K562 (cell line): ENCODE measurements at regions not wholly inside any gene's neighbourhood (a gene's known extent, or its start where the extent isn't known, plus 50 kb on each side); places are given as distances from the start of the nearest gene placed in this dataset.

Experiments used
- CHAMP1 ChIP-seq: fragments of 450-650 bp; IDR thresholded peaks from 2 replicates; pipeline ENCODE4 v1.6.1; 2016; ENCODE audit warnings: mild to moderate bottlenecking
- ETV5 ChIP-seq: sonication (generic); formaldehyde crosslinking; IDR thresholded peaks from 2 replicates; pipeline ENCODE4 v1.4.0; 2020; ENCODE audit warnings: low read depth, mild to moderate bottlenecking, missing genetic modification reagents
- REST ChIP-seq, 2 experiments: fragments of 450-650 bp; formaldehyde crosslinking in 1 of 2; IDR thresholded peaks; 2 replicates each; pipeline versions ENCODE4 v1.4.0 to v1.6.1; 2014 to 2020; ENCODE audit warnings: mild to moderate bottlenecking in 2 of 2, borderline replicate concordance in 1 of 2, low read depth in 1 of 2
- ZNF232 ChIP-seq: sonication (generic); formaldehyde crosslinking; IDR thresholded peaks from 2 replicates; pipeline ENCODE4 v1.8.0; 2022; ENCODE audit warnings: mild to moderate bottlenecking, missing genetic modification reagents
- ZNF511 ChIP-seq: sonication (generic); formaldehyde crosslinking; IDR thresholded peaks from 2 replicates; pipeline ENCODE4 v1.8.0; 2022; ENCODE audit warnings: mild to moderate bottlenecking, missing genetic modification reagents
- ZNF830 ChIP-seq: fragments of 250-450 bp; sonication (Bioruptor Pico); IDR thresholded peaks from 2 replicates; pipeline ENCODE4 v1.5.0; 2021; ENCODE audit warnings: mild to moderate bottlenecking
- TF ChIP-seq, protein P1 (sequence below): sonication (generic); formaldehyde crosslinking; IDR thresholded peaks from 2 replicates; pipeline ENCODE4 v1.8.1; 2023; ENCODE audit warnings: missing genetic modification reagents, mild to moderate bottlenecking, borderline replicate concordance
- TF ChIP-seq, protein P2 (sequence below), 2 experiments: IDR thresholded peaks in 1 of 2; conservative IDR thresholded peaks in 1 of 2; 2 replicates each; pipeline ENCODE4 v1.6.1; 2016; ENCODE audit warnings: low read depth in 2 of 2, mild to moderate bottlenecking in 1 of 2, missing compliant biosample characterization in 1 of 2, missing genetic modification characterization in 1 of 2, moderate library complexity in 1 of 2

DNA sequence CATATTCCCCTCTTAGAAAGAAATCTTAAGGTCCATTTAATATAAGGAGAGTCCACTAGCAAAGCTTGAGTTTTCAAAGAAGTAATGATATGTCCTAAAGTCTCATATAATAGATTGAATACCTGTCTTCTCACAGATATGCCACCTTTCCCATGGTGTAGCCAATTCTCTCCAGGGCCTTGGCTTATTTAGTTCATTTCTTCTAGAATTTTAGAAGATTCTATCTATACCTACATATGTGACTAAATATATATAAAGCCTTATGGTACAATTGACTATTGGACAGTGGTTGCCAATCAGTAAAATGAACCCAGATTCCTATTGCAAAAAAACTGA, 370.7 kb upstream of the MAF start (continued):
- TF ChIP-seq CHAMP1: no peak
- TF ChIP-seq, protein P1, sequence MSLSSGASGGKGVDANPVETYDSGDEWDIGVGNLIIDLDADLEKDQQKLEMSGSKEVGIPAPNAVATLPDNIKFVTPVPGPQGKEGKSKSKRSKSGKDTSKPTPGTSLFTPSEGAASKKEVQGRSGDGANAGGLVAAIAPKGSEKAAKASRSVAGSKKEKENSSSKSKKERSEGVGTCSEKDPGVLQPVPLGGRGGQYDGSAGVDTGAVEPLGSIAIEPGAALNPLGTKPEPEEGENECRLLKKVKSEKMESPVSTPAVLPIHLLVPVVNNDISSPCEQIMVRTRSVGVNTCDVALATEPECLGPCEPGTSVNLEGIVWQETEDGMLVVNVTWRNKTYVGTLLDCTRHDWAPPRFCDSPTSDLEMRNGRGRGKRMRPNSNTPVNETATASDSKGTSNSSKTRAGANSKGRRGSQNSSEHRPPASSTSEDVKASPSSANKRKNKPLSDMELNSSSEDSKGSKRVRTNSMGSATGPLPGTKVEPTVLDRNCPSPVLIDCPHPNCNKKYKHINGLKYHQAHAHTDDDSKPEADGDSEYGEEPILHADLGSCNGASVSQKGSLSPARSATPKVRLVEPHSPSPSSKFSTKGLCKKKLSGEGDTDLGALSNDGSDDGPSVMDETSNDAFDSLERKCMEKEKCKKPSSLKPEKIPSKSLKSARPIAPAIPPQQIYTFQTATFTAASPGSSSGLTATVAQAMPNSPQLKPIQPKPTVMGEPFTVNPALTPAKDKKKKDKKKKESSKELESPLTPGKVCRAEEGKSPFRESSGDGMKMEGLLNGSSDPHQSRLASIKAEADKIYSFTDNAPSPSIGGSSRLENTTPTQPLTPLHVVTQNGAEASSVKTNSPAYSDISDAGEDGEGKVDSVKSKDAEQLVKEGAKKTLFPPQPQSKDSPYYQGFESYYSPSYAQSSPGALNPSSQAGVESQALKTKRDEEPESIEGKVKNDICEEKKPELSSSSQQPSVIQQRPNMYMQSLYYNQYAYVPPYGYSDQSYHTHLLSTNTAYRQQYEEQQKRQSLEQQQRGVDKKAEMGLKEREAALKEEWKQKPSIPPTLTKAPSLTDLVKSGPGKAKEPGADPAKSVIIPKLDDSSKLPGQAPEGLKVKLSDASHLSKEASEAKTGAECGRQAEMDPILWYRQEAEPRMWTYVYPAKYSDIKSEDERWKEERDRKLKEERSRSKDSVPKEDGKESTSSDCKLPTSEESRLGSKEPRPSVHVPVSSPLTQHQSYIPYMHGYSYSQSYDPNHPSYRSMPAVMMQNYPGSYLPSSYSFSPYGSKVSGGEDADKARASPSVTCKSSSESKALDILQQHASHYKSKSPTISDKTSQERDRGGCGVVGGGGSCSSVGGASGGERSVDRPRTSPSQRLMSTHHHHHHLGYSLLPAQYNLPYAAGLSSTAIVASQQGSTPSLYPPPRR: no peak
- TF ChIP-seq, protein P2, sequence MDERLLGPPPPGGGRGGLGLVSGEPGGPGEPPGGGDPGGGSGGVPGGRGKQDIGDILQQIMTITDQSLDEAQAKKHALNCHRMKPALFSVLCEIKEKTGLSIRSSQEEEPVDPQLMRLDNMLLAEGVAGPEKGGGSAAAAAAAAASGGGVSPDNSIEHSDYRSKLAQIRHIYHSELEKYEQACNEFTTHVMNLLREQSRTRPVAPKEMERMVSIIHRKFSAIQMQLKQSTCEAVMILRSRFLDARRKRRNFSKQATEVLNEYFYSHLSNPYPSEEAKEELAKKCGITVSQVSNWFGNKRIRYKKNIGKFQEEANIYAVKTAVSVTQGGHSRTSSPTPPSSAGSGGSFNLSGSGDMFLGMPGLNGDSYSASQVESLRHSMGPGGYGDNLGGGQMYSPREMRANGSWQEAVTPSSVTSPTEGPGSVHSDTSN (CRISPR knock-in tag; IDR thresholded peaks at IDR 0.05; ENCODE audit: low read depth): no peak
- TF ChIP-seq, protein P2 (tag; conservative IDR thresholded peaks at IDR 0.05; ENCODE audit: low read depth): no peak
- TF ChIP-seq ZNF830: no peak
- TF ChIP-seq ZNF232 (CRISPR knock-in tag): no peak
- TF ChIP-seq REST (IDR thresholded peaks at IDR 0.05; ENCODE audit: borderline replicate concordance): no peak
- TF ChIP-seq REST (CRISPR knock-in tag; IDR thresholded peaks at IDR 0.05; ENCODE audit: low read depth): no peak
- no peak for TF ChIP-seq ETV5 (CRISPR knock-in tag)
- TF ChIP-seq ZNF511 (CRISPR knock-in tag): no peak
